GM23338 (cell line): ENCODE measurements at regions not wholly inside any gene's neighbourhood (a gene's known extent, or its start where the extent isn't known, plus 50 kb on each side); places are given as distances from the start of the nearest gene placed in this dataset.

Source experiments
- CREB1 ChIP-seq: fragments of 250-450 bp; sonication (Bioruptor Pico); IDR thresholded peaks from 2 replicates; pipeline ENCODE4 v1.5.0; 2020; ENCODE audit warnings: low read depth, mild to moderate bottlenecking, moderate library complexity
- CTCF ChIP-seq, 2 experiments: fragments of 200-600 bp in 1 of 2; sonication (generic) in 1 of 2; conservative IDR thresholded peaks; 2 replicates each; pipeline versions ENCODE4 v1.5.1 to v1.6.1; 2016 to 2017; ENCODE audit warnings: antibody characterized with exemption in 2 of 2, low read depth in 2 of 2, mild to moderate bottlenecking in 2 of 2, moderate library complexity in 1 of 2
- ETS1 ChIP-seq: IDR thresholded peaks from 2 replicates; pipeline ENCODE4 v1.6.1; 2016; ENCODE audit warnings: antibody characterized with exemption
- EZH2 ChIP-seq: fragments of 200-600 bp; sonication (generic); IDR thresholded peaks from one replicate; pipeline ENCODE4 v1.8.0; 2017; ENCODE audit warnings: antibody characterized with exemption, mild to moderate bottlenecking, low read depth; ENCODE audit not compliant: unreplicated experiment
- EZH2phosphoT487 ChIP-seq: fragments of 200-600 bp; sonication (generic); IDR thresholded peaks from one replicate; pipeline ENCODE4 v1.8.1; 2018; ENCODE audit warnings: antibody characterized with exemption; ENCODE audit not compliant: unreplicated experiment
- JUNB ChIP-seq: IDR thresholded peaks from one replicate; pipeline ENCODE4 v1.6.1; 2016; ENCODE audit warnings: antibody characterized with exemption; ENCODE audit not compliant: unreplicated experiment
- POLR2AphosphoS5 ChIP-seq: IDR thresholded peaks from 2 replicates; pipeline ENCODE4 v1.6.1; 2016; ENCODE audit warnings: antibody characterized with exemption, low read depth
- REST ChIP-seq: IDR thresholded peaks from one replicate; pipeline ENCODE4 v1.6.1; 2018; ENCODE audit warnings: antibody characterized with exemption; ENCODE audit not compliant: unreplicated experiment
- STAT1 ChIP-seq: IDR thresholded peaks from one replicate; pipeline ENCODE4 v1.6.1; 2016; ENCODE audit warnings: antibody characterized with exemption; ENCODE audit not compliant: unreplicated experiment
- ZNF114 ChIP-seq: fragments of 250-450 bp; sonication (Bioruptor Pico); IDR thresholded peaks from 2 replicates; pipeline ENCODE4 v1.5.0; 2020; ENCODE audit warnings: mild to moderate bottlenecking, moderate library complexity
- ZNF331 ChIP-seq: fragments of 250-450 bp; sonication (Bioruptor Pico); IDR thresholded peaks from 2 replicates; pipeline ENCODE4 v1.5.0; 2020; ENCODE audit warnings: low read depth, mild to moderate bottlenecking, moderate library complexity
- ZNF462 ChIP-seq: fragments of 250-450 bp; sonication (Bioruptor Pico); IDR thresholded peaks from 2 replicates; pipeline ENCODE4 v1.5.0; 2020; ENCODE audit warnings: mild to moderate bottlenecking, moderate library complexity

GRCh38 chr4:23323436-23323835 lies 566.4 kb downstream of the PPARGC1A start:
- TF ChIP-seq EZH2 (no peak), POLR2AphosphoS5 (no peak), CTCF (conservative IDR thresholded peaks at IDR 0.05; ENCODE audit: low read depth in 2 of 2) (no peak), REST (no peak), ETS1 (no peak), JUNB (no peak), STAT1 (no peak), EZH2phosphoT487 (no peak), CREB1 (CRISPR knock-in tag) (no peak), ZNF462 (CRISPR knock-in tag) (no peak), ZNF114 (CRISPR knock-in tag) (no peak), ZNF331 (CRISPR knock-in tag) (no peak)
